Activated CD4-positive, CD25-positive, alpha-beta regulatory T cell (primary cell): ENCODE measurements at regions not wholly inside any gene's neighbourhood (a gene's known extent, or its start where the extent isn't known, plus 50 kb on each side); places are given as distances from the start of the nearest gene placed in this dataset.

ENCODE experiments used
- DNase-seq, 4 experiments: peaks; one replicate each; lab custom pipeline; 2025; lab: John Stamatoyannopoulos, UW

GRCh38 chr1:201589186-201589585 lies 50.3 kb downstream of the NAV1 start:
- no peak for DNase-seq

GRCh38 chr1:201590474-201590873 lies 51.5 kb downstream of the NAV1 start:
- DNase-seq: no peak

GRCh38 chr1:201591348-201591747 lies 52.4 kb downstream of the NAV1 start:
- no peak for DNase-seq

- DNase-seq: no peak
These were observed 53.1 kb downstream of the NAV1 start for GRCh38 chr1:201591981-201592380.

- DNase-seq: no peak
These were observed 54.4 kb downstream of the NAV1 start for GRCh38 chr1:201593200-201593921.

- DNase-seq: no peak
These were observed 55.8 kb downstream of the NAV1 start for GRCh38 chr1:201594575-201595245.

GRCh38 chr1:201595381-201595780 lies 56.5 kb downstream of the NAV1 start:
- DNase-seq: no peak

GRCh38 chr1:201596101-201596868 lies 57.4 kb downstream of the NAV1 start:
- no peak for DNase-seq

- DNase-seq: no peak
These were observed 58.8 kb downstream of the NAV1 start for GRCh38 chr1:201597551-201598230.

GRCh38 chr1:201598396-201598795 lies 59.5 kb downstream of the NAV1 start:
- no peak for DNase-seq

GRCh38 chr1:201598973-201599372 lies 60.0 kb downstream of the NAV1 start:
- DNase-seq: no peak

- no peak for DNase-seq
These were observed 60.6 kb downstream of the NAV1 start for GRCh38 chr1:201599548-201599947.

GRCh38 chr1:201602413-201603265 lies 63.7 kb downstream of the NAV1 start:
- no peak for DNase-seq

- no peak for DNase-seq
These were observed 64.8 kb downstream of the NAV1 start for GRCh38 chr1:201603613-201604232.

- no peak for DNase-seq
These were observed 66.6 kb downstream of the NAV1 start for GRCh38 chr1:201605385-201606010.

GRCh38 chr1:201606096-201606495 lies 67.2 kb downstream of the NAV1 start:
- no peak for DNase-seq

- no peak for DNase-seq
These were observed 67.7 kb downstream of the NAV1 start for GRCh38 chr1:201606623-201607022.

- no peak for DNase-seq
These were observed 69.9 kb downstream of the NAV1 start for GRCh38 chr1:201608635-201609395.

GRCh38 chr1:201609661-201610318 lies 70.9 kb downstream of the NAV1 start:
- DNase-seq: no peak
